Liver (tissue), 8 donors: ENCODE measurements at regions not wholly inside any gene's neighbourhood (a gene's known extent, or its start where the extent isn't known, plus 50 kb on each side); places are given as distances from the start of the nearest gene placed in this dataset.

Experiments used
- DNase-seq: peaks from one replicate; pipeline ENCODE4 v3.0.0-alpha.2; 2017; ENCODE audit warnings: low spot score
- H3K27ac ChIP-seq, 2 donors: one replicate each; pipeline ENCODE4 v1.7.0; 2013; ENCODE audit warnings: inconsistent platforms in 2 of 2, low read length in 2 of 2, control low read depth in 1 of 2, low read depth in 1 of 2, mild to moderate bottlenecking in 1 of 2
- H3K27me3 ChIP-seq, 4 donors: one replicate each; pipeline versions ENCODE4 v1.6.1 to v1.7.0; 2013; ENCODE audit warnings: low read length in 3 of 4, inconsistent platforms in 1 of 4, mild to moderate bottlenecking in 1 of 4, moderate library complexity in 1 of 4; ENCODE audit not compliant: control insufficient read depth in 4 of 4, insufficient read depth in 4 of 4
- H3K36me3 ChIP-seq, 4 donors: one replicate each; pipeline versions ENCODE4 v1.6.1 to v1.7.0; 2013; ENCODE audit warnings: low read length in 3 of 4, mild to moderate bottlenecking in 3 of 4, low read depth in 1 of 4, moderate library complexity in 1 of 4; ENCODE audit not compliant: control insufficient read depth in 4 of 4, insufficient read depth in 3 of 4
- H3K4me1 ChIP-seq, 4 donors: one replicate each; pipeline versions ENCODE4 v1.6.1 to v1.7.0; 2013; ENCODE audit warnings: low read length in 3 of 4, mild to moderate bottlenecking in 3 of 4, moderate library complexity in 1 of 4; ENCODE audit not compliant: control insufficient read depth in 4 of 4, insufficient read depth in 4 of 4
- H3K4me3 ChIP-seq, 3 donors: one replicate each; pipeline versions ENCODE4 v1.6.1 to v1.7.0; 2013; ENCODE audit warnings: low read length in 3 of 3, control low read depth in 1 of 3, low read depth in 1 of 3, mild to moderate bottlenecking in 1 of 3
- H3K9ac ChIP-seq, 2 donors: one replicate each; pipeline ENCODE4 v1.7.0; 2013; ENCODE audit warnings: low read length in 2 of 2, mild to moderate bottlenecking in 2 of 2, moderate library complexity in 2 of 2, control low read depth in 1 of 2, low read depth in 1 of 2
- H3K9me3 ChIP-seq, 4 donors: one replicate each; pipeline versions ENCODE4 v1.6.1 to v1.7.0; 2013; ENCODE audit warnings: low read length in 3 of 4; ENCODE audit not compliant: control insufficient read depth in 4 of 4
- ATF3 ChIP-seq: IDR thresholded peaks from 2 replicates; pipeline ENCODE4 v1.6.1; 2016; ENCODE audit warnings: antibody characterized with exemption
- CTCF ChIP-seq: fragments of 150-350 bp; IDR thresholded peaks from 2 replicates; pipeline ENCODE4 v1.5.1; 2017; ENCODE audit warnings: improper control_type of control experiment, low read depth, low read length; ENCODE audit not compliant: missing input control
- EGR1 ChIP-seq, 2 donors: IDR thresholded peaks; 2 replicates each; pipeline ENCODE4 v1.6.1; 2016 to 2018; ENCODE audit warnings: antibody characterized with exemption in 2 of 2, low read depth in 2 of 2
- FOXA2 ChIP-seq: IDR thresholded peaks from 2 replicates; pipeline ENCODE4 v1.6.1; 2016; ENCODE audit warnings: antibody characterized with exemption
- GABPA ChIP-seq, 2 donors: IDR thresholded peaks in 1 of 2; conservative IDR thresholded peaks in 1 of 2; 2 replicates each; pipeline ENCODE4 v1.6.1; 2016; ENCODE audit warnings: antibody characterized with exemption in 2 of 2, mild to moderate bottlenecking in 1 of 2, moderate library complexity in 1 of 2
- HNF4A ChIP-seq, 2 donors: conservative IDR thresholded peaks; 2 replicates each; pipeline ENCODE4 v1.6.1; 2016; ENCODE audit warnings: antibody characterized with exemption in 2 of 2, mild to moderate bottlenecking in 2 of 2
- HNF4G ChIP-seq: IDR thresholded peaks from 2 replicates; pipeline ENCODE4 v1.6.1; 2016; ENCODE audit warnings: antibody characterized with exemption
- JUND ChIP-seq, 2 donors: IDR thresholded peaks; 2 replicates each; pipeline ENCODE4 v1.6.1; 2016; ENCODE audit warnings: antibody characterized with exemption in 2 of 2
- MAX ChIP-seq: IDR thresholded peaks from 2 replicates; pipeline ENCODE4 v1.6.1; 2016; ENCODE audit warnings: antibody characterized with exemption
- NR2F2 ChIP-seq: IDR thresholded peaks from 2 replicates; pipeline ENCODE4 v1.6.1; 2016; ENCODE audit warnings: antibody characterized with exemption
- RAD21 ChIP-seq, 2 donors: IDR thresholded peaks; 2 replicates each; pipeline ENCODE4 v1.6.1; 2016; ENCODE audit warnings: antibody characterized with exemption in 2 of 2, mild to moderate bottlenecking in 2 of 2
- REST ChIP-seq: IDR thresholded peaks from 2 replicates; pipeline ENCODE4 v1.6.1; 2016; ENCODE audit warnings: antibody characterized with exemption, mild to moderate bottlenecking
- RXRA ChIP-seq, 2 donors: IDR thresholded peaks; 2 replicates each; pipeline ENCODE4 v1.6.1; 2017 to 2018; ENCODE audit warnings: antibody characterized with exemption in 2 of 2, mild to moderate bottlenecking in 1 of 2
- SP1 ChIP-seq: IDR thresholded peaks from 2 replicates; pipeline ENCODE4 v1.6.1; 2018; ENCODE audit warnings: antibody characterized with exemption, mild to moderate bottlenecking
- TAF1 ChIP-seq: conservative IDR thresholded peaks from 2 replicates; pipeline ENCODE4 v1.6.1; 2016; ENCODE audit warnings: antibody characterized with exemption, mild to moderate bottlenecking
- YY1 ChIP-seq: IDR thresholded peaks from 2 replicates; pipeline ENCODE4 v1.6.1; 2016; ENCODE audit warnings: antibody characterized with exemption, mild to moderate bottlenecking
- ZBTB33 ChIP-seq: IDR thresholded peaks from 2 replicates; pipeline ENCODE4 v1.6.1; 2016; ENCODE audit warnings: antibody characterized with exemption
- WGBS: extraction: QIAGEN DNeasy Blood & Tissue Kit; methylation state at CpG from one replicate; pipeline ENCODE4 v1.1.7; 2013; 5-methylcytosine and 5-hydroxymethylcytosine counted together
- donor health status: healthy.
- donor health status: healthy.
- donor health status: healthy.
- donor health status: healthy.
- donor health status: healthy.

- TF ChIP-seq CTCF = no peak
- TF ChIP-seq GABPA (IDR thresholded peaks at IDR 0.05 in 1 of 2, conservative IDR thresholded peaks at IDR 0.05 in 1 of 2) = no peak
- no peak for TF ChIP-seq YY1
- TF ChIP-seq JUND (IDR thresholded peaks at IDR 0.05) = no peak
- no peak for TF ChIP-seq HNF4A (conservative IDR thresholded peaks at IDR 0.05)
Measured at GRCh38 chr5:122639033-122639432, 135.8 kb upstream of the SNX2 start (continued).

- Histone ChIP-seq H3K9me3 (peaks cover 0 to 1% (median 0%) of the 10 kb centered on the region in 4 donors), H3K9ac (no peak overlapping the region), H3K27ac (no peak overlapping the region), H3K36me3 (no peaks in the 10 kb centered on the region), H3K27me3 (peaks cover 0 to 2% (median 0%) of the 10 kb centered on the region in 4 donors), H3K4me3 (no peak overlapping the region), H3K4me1 (no peaks in the 10 kb centered on the region)
- TF ChIP-seq ATF3 (no peak), RAD21 (IDR thresholded peaks at IDR 0.05) (no peak), RXRA (IDR thresholded peaks at IDR 0.05) (no peak), CTCF (no peak), TAF1 (no peak), JUND (IDR thresholded peaks at IDR 0.05) (no peak), EGR1 (IDR thresholded peaks at IDR 0.05; ENCODE audit: low read depth in 2 of 2) (no peak), GABPA (IDR thresholded peaks at IDR 0.05 in 1 of 2, conservative IDR thresholded peaks at IDR 0.05 in 1 of 2) (no peak), FOXA2 (no peak), REST (no peak), HNF4G (no peak), SP1 (no peak), NR2F2 (no peak), ZBTB33 (no peak), MAX (no peak), HNF4A (conservative IDR thresholded peaks at IDR 0.05) (no peak)
- no peak for DNase-seq
- WGBS = 60% methylated on average over 2 of the region's 2 CpGs
Measured at GRCh38 chr5:122639864-122640263, 135.0 kb upstream of the SNX2 start.
